ENCODE measurements at regions not wholly inside any gene's neighbourhood (a gene's known extent, or its start where the extent isn't known, plus 50 kb on each side); places are given as distances from the start of the nearest gene placed in this dataset.

- TF ChIP-seq CTCF (IDR thresholded peaks at IDR 0.05), result no peak
- TF ChIP-seq POLR2A (IDR thresholded peaks at IDR 0.05), result no peak
Measured at GRCh38 chr6:37561361-37561760, 61.7 kb upstream of the CCDC167 start.

All from right lobe of liver (tissue), 4 donors.